ENCODE measurements at regions not wholly inside any gene's neighbourhood (a gene's known extent, or its start where the extent isn't known, plus 50 kb on each side); places are given as distances from the start of the nearest gene placed in this dataset.

- 77 to 89% (median 84%) methylated on average over 3 of the region's 3 CpGs for WGBS, 3 donors
- no peak for DNase-seq
- Histone ChIP-seq H3K27me3 (no peaks in the 10 kb centered on the region), H3K4me3 (no peak overlapping the region), H3K36me3 (no peaks in the 10 kb centered on the region), H3K9me3 (no peaks in the 10 kb centered on the region), H3K4me1 (ENCODE audit: insufficient read depth) (no peaks in the 10 kb centered on the region), H3K27ac (no peak overlapping the region)
- TF ChIP-seq POLR2A (IDR thresholded peaks at IDR 0.05) (no peak), EP300 (IDR thresholded peaks at IDR 0.05) (no peak)
- TF ChIP-seq, protein P1, sequence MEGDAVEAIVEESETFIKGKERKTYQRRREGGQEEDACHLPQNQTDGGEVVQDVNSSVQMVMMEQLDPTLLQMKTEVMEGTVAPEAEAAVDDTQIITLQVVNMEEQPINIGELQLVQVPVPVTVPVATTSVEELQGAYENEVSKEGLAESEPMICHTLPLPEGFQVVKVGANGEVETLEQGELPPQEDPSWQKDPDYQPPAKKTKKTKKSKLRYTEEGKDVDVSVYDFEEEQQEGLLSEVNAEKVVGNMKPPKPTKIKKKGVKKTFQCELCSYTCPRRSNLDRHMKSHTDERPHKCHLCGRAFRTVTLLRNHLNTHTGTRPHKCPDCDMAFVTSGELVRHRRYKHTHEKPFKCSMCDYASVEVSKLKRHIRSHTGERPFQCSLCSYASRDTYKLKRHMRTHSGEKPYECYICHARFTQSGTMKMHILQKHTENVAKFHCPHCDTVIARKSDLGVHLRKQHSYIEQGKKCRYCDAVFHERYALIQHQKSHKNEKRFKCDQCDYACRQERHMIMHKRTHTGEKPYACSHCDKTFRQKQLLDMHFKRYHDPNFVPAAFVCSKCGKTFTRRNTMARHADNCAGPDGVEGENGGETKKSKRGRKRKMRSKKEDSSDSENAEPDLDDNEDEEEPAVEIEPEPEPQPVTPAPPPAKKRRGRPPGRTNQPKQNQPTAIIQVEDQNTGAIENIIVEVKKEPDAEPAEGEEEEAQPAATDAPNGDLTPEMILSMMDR (IDR thresholded peaks at IDR 0.05), result no peak
- intact Hi-C loops (cut with DNase I), result no loop called here
Measured at GRCh38 chr5:53386341-53386740, 94.1 kb upstream of the FST start.

DNA sequence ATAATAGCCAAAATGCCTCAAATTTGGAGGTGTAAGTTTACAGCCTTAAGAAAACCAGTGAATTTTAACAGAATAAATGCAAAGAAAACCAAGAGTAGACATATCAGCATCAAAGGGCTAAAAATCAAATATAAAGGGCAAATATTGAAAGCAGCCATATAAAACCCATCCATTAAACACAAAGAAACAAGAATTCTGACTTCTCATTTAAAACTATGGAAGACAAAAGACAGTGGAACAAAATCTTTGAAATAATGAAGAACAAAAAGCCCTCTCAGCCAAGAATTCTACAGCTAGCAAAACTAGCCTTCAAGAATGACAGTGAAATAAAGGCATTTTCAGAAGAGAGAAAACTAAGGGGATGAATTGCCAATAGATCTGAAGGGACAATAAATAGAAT is 91.3 kb upstream of the FST start:
- TF ChIP-seq POLR2A (IDR thresholded peaks at IDR 0.05) (no peak), EP300 (IDR thresholded peaks at IDR 0.05) (no peak)
- TF ChIP-seq, protein P1 (IDR thresholded peaks at IDR 0.05), result no peak

GRCh38 chr5:53392073-53392472 is 88.4 kb upstream of the FST start:
- no peaks in the 10 kb centered on the region for H3K4me1 ChIP-seq (ENCODE audit: insufficient read depth)
- H3K9me3 ChIP-seq, result no peaks in the 10 kb centered on the region
- DNase-seq, result no peak
- H3K27ac ChIP-seq, result no peak overlapping the region
- no peaks in the 10 kb centered on the region for H3K27me3 ChIP-seq
- no peaks in the 10 kb centered on the region for H3K36me3 ChIP-seq
- no peak overlapping the region for H3K4me3 ChIP-seq
- WGBS, 3 donors, result 78 to 90% (median 83%) methylated on average over 2 of the region's 2 CpGs
- TF ChIP-seq, protein P1 (IDR thresholded peaks at IDR 0.05), result no peak
- TF ChIP-seq POLR2A (IDR thresholded peaks at IDR 0.05) (no peak), EP300 (IDR thresholded peaks at IDR 0.05) (no peak)
- intact Hi-C loops (cut with DNase I), result no loop called here

More for the DNA sequence above, 91.3 kb upstream of the FST start:
- Histone ChIP-seq H3K4me1 (ENCODE audit: insufficient read depth) (no peaks in the 10 kb centered on the region), H3K27me3 (no peaks in the 10 kb centered on the region), H3K9me3 (no peaks in the 10 kb centered on the region), H3K4me3 (no peak overlapping the region), H3K36me3 (no peaks in the 10 kb centered on the region), H3K27ac (no peak overlapping the region)
- DNase-seq, result no peak
- intact Hi-C loops (cut with DNase I), result no loop called here

- no peak for DNase-seq
- H3K4me1 ChIP-seq (ENCODE audit: insufficient read depth), result no peaks in the 10 kb centered on the region
- no peaks in the 10 kb centered on the region for H3K27me3 ChIP-seq
- intact Hi-C loops (cut with DNase I), result no loop called here
- TF ChIP-seq EP300 (IDR thresholded peaks at IDR 0.05), result no peak
- no peak for TF ChIP-seq POLR2A (IDR thresholded peaks at IDR 0.05)
- TF ChIP-seq, protein P1 (IDR thresholded peaks at IDR 0.05), result no peak
- H3K27ac ChIP-seq, result no peak overlapping the region
- no peaks in the 10 kb centered on the region for H3K9me3 ChIP-seq
- H3K4me3 ChIP-seq, result no peak overlapping the region
- H3K36me3 ChIP-seq, result no peaks in the 10 kb centered on the region
Measured at GRCh38 chr5:53394808-53395207, 85.6 kb upstream of the FST start.
